ENCODE measurements at regions not wholly inside any gene's neighbourhood (a gene's known extent, or its start where the extent isn't known, plus 50 kb on each side); places are given as distances from the start of the nearest gene placed in this dataset.

- no peak for DNase-seq (ENCODE audit: low read depth)
Measured at GRCh38 chr3:194804796-194805195, 119.1 kb downstream of the FAM43A start.

GRCh38 chr3:194805546-194805945 is 119.9 kb downstream of the FAM43A start:
- no peak for DNase-seq (ENCODE audit: low read depth)

- peak; percentile 16 for DNase-seq (ENCODE audit: low read depth)
Measured at GRCh38 chr3:194806991-194807630, 121.4 kb downstream of the FAM43A start.

GRCh38 chr3:194808640-194809097 is 123.0 kb downstream of the FAM43A start:
- DNase-seq (ENCODE audit: low read depth), result peak; percentile 65

- no peak for DNase-seq (ENCODE audit: low read depth)
Measured at GRCh38 chr3:194809382-194809781, 123.7 kb downstream of the FAM43A start.

- DNase-seq (ENCODE audit: low read depth), result no peak
Measured at GRCh38 chr3:194810076-194810475, 124.4 kb downstream of the FAM43A start.

- DNase-seq (ENCODE audit: low read depth), result no peak
Measured at GRCh38 chr3:194811118-194811517, 125.4 kb downstream of the FAM43A start.

GRCh38 chr3:194812176-194812575 is 126.5 kb downstream of the FAM43A start:
- DNase-seq (ENCODE audit: low read depth), result no peak

GRCh38 chr3:194814878-194815357 is 129.2 kb downstream of the FAM43A start:
- no peak for DNase-seq (ENCODE audit: low read depth)

GRCh38 chr3:194816748-194817591 is 131.3 kb downstream of the FAM43A start:
- DNase-seq (ENCODE audit: low read depth), result no peak

GRCh38 chr3:194817592-194817930 is 131.9 kb downstream of the FAM43A start:
- no peak for DNase-seq (ENCODE audit: low read depth)

GRCh38 chr3:194817936-194818335 is 132.3 kb downstream of the FAM43A start:
- DNase-seq (ENCODE audit: low read depth), result no peak

GRCh38 chr3:194824100-194824499 is 138.4 kb downstream of the FAM43A start:
- no peak for DNase-seq (ENCODE audit: low read depth)

- DNase-seq (ENCODE audit: low read depth), result peak; percentile 64
Measured at GRCh38 chr3:194824701-194825111, 139.0 kb downstream of the FAM43A start.

GRCh38 chr3:194826594-194826993 is 140.9 kb downstream of the FAM43A start:
- no peak for DNase-seq (ENCODE audit: low read depth)

- no peak for DNase-seq (ENCODE audit: low read depth)
Measured at GRCh38 chr3:194827486-194827885, 141.8 kb downstream of the FAM43A start.

- no peak for DNase-seq (ENCODE audit: low read depth)
Measured at GRCh38 chr3:194828116-194828515, 142.4 kb downstream of the FAM43A start.

- no peak for DNase-seq (ENCODE audit: low read depth)
Measured at GRCh38 chr3:194828926-194829325, 143.2 kb downstream of the FAM43A start.

- no peak for DNase-seq (ENCODE audit: low read depth)
Measured at GRCh38 chr3:194830401-194830800, 144.7 kb downstream of the FAM43A start.

GRCh38 chr3:194830978-194831377 is 145.3 kb downstream of the FAM43A start:
- DNase-seq (ENCODE audit: low read depth), result no peak

GRCh38 chr3:194832346-194833104 is 146.8 kb downstream of the FAM43A start:
- no peak for DNase-seq (ENCODE audit: low read depth)

All from Daoy (cell line).